HL-60 (cell line): ENCODE measurements at regions not wholly inside any gene's neighbourhood (a gene's known extent, or its start where the extent isn't known, plus 50 kb on each side); places are given as distances from the start of the nearest gene placed in this dataset.

Experiments used
- DNase-seq, 2 experiments: peaks; one replicate each; pipeline ENCODE4 v3.0.0-alpha.2; 2010 to 2020; ENCODE audit warnings: low read depth in 1 of 2, low spot score in 1 of 2
- H3K27ac ChIP-seq: fragments of 250-450 bp; sonication (Bioruptor Pico); replicated peaks from 2 replicates; pipeline ENCODE4 v1.5.1; 2020; ENCODE audit warnings: mild to moderate bottlenecking, moderate library complexity
- H3K27me3 ChIP-seq: fragments of 250-450 bp; sonication (Bioruptor Pico); 2 replicates; pipeline ENCODE4 v1.5.1; 2021; ENCODE audit warnings: mild to moderate bottlenecking, moderate library complexity; ENCODE audit not compliant: insufficient read depth, poor library complexity, severe bottlenecking
- H3K4me3 ChIP-seq: replicated peaks from 2 replicates; pipeline ENCODE4 v1.5.1; 2011; ENCODE audit warnings: mild to moderate bottlenecking, control low read depth, low read length; ENCODE audit not compliant: insufficient read depth
- GABPA ChIP-seq: IDR thresholded peaks from 2 replicates; pipeline ENCODE4 v1.6.1; 2012; ENCODE audit warnings: low read depth
- POLR2AphosphoS5 ChIP-seq: IDR thresholded peaks from 2 replicates; pipeline ENCODE4 v1.6.1; 2012; ENCODE audit warnings: low read depth
- SPI1 ChIP-seq: IDR thresholded peaks from 2 replicates; pipeline ENCODE4 v1.6.1; 2012; ENCODE audit warnings: low read depth, mild to moderate bottlenecking, borderline replicate concordance
- TF ChIP-seq, protein P1 (sequence below): IDR thresholded peaks from one replicate; pipeline ENCODE4 v1.5.1; 2011; ENCODE audit warnings: low read length, control low read depth, inconsistent platforms; ENCODE audit not compliant: insufficient read depth
- TF ChIP-seq, protein P2 (sequence below): IDR thresholded peaks from 2 replicates; pipeline ENCODE4 v1.6.1; 2012; ENCODE audit warnings: low read depth; ENCODE audit not compliant: insufficient replicate concordance

DNA sequence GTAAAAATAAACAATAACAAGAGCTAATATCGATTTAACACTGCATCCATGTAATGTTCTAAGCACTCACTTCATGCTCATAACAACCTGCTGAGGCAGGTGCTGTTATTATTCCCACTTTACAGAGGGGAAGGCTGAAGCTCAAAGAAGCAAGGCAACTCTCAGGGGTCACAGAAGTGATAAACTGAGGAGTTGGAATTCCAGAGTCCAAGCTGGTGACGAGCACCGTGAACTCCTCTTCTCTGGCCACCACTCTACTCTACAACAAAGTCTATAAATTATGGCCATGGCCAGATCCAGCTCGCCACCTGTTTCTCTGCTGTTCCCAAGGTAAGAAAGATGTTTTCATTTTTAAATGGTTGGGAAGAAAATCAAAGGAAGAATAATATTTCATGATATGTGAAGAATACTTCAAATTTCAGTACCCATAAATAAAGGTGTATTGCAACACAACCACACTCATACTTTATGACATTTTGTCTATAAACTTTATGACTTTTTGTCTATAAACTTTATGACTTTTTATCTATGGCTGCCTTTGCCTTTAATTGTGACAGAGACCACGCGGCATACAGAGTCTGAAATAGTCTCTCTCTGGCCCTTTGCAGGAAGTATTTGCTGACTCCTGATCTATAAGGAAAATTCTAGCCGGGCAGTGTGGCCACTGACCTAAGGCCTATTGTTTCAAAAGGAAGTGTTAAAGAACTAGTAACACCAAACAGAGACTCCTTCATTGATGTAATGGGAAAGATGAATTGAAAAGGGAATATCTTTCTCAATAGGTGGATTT, 113.2 kb upstream of the KCNG1 start:
- H3K27me3 ChIP-seq, result peaks cover 3% of the 10 kb centered on the region
- DNase-seq, result no peak
- H3K4me3 ChIP-seq, result no peak overlapping the region
- TF ChIP-seq, protein P1, sequence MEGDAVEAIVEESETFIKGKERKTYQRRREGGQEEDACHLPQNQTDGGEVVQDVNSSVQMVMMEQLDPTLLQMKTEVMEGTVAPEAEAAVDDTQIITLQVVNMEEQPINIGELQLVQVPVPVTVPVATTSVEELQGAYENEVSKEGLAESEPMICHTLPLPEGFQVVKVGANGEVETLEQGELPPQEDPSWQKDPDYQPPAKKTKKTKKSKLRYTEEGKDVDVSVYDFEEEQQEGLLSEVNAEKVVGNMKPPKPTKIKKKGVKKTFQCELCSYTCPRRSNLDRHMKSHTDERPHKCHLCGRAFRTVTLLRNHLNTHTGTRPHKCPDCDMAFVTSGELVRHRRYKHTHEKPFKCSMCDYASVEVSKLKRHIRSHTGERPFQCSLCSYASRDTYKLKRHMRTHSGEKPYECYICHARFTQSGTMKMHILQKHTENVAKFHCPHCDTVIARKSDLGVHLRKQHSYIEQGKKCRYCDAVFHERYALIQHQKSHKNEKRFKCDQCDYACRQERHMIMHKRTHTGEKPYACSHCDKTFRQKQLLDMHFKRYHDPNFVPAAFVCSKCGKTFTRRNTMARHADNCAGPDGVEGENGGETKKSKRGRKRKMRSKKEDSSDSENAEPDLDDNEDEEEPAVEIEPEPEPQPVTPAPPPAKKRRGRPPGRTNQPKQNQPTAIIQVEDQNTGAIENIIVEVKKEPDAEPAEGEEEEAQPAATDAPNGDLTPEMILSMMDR, result no peak
- no peak for TF ChIP-seq GABPA
- no peak for TF ChIP-seq SPI1
- no peak for TF ChIP-seq POLR2AphosphoS5
- TF ChIP-seq, protein P2, sequence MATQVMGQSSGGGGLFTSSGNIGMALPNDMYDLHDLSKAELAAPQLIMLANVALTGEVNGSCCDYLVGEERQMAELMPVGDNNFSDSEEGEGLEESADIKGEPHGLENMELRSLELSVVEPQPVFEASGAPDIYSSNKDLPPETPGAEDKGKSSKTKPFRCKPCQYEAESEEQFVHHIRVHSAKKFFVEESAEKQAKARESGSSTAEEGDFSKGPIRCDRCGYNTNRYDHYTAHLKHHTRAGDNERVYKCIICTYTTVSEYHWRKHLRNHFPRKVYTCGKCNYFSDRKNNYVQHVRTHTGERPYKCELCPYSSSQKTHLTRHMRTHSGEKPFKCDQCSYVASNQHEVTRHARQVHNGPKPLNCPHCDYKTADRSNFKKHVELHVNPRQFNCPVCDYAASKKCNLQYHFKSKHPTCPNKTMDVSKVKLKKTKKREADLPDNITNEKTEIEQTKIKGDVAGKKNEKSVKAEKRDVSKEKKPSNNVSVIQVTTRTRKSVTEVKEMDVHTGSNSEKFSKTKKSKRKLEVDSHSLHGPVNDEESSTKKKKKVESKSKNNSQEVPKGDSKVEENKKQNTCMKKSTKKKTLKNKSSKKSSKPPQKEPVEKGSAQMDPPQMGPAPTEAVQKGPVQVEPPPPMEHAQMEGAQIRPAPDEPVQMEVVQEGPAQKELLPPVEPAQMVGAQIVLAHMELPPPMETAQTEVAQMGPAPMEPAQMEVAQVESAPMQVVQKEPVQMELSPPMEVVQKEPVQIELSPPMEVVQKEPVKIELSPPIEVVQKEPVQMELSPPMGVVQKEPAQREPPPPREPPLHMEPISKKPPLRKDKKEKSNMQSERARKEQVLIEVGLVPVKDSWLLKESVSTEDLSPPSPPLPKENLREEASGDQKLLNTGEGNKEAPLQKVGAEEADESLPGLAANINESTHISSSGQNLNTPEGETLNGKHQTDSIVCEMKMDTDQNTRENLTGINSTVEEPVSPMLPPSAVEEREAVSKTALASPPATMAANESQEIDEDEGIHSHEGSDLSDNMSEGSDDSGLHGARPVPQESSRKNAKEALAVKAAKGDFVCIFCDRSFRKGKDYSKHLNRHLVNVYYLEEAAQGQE, result no peak
- H3K27ac ChIP-seq, result no peak overlapping the region

DNA sequence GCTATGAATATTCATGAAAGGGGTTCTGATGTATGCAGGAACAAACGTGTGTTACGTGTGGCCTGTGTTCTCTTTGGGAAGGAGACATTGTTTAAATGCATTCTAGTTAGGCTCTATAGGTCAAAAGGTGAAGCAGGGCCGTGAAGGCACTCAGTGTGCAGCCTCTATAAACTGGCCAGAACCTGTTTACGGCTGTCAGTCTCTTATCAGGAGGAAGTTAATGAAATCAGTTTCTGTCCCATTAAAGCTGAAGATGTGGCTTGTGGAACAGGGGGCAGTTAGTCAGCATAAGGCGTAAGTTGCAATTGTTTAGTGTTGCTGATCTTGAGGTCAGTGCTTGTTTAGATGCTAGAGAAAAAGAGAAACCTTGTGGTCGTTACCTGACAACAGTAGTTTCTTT, 111.5 kb upstream of the KCNG1 start:
- H3K27ac ChIP-seq, result no peak overlapping the region
- H3K27me3 ChIP-seq, result peaks cover 3% of the 10 kb centered on the region
- H3K4me3 ChIP-seq, result no peak overlapping the region
- TF ChIP-seq SPI1, result no peak
- no peak for DNase-seq

DNA sequence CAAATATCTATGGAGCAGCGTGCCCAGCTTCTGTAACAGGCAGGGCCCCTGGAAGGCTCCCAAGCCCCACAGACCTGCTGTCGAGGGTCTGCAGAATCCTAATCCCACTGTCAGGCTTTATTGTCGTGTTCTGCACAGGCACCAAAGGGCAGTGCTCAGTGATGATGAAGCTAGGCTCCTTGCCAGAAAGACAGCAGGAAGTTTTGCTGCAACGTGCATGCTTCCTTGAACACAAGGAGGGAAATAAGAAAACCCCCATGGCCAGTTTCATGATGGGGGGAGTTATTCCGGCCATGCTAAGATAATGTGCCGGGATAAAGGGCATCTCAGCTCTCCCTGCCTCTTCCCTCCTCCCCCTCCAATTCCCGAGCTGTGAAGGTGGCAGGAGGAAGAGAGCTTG, 109.4 kb upstream of the KCNG1 start:
- TF ChIP-seq POLR2AphosphoS5 (no peak), SPI1 (no peak), GABPA (no peak)
- TF ChIP-seq, protein P1, result no peak
- TF ChIP-seq, protein P2, result no peak
- peaks cover 3% of the 10 kb centered on the region for H3K27me3 ChIP-seq
- no peak overlapping the region for H3K27ac ChIP-seq
- no peak overlapping the region for H3K4me3 ChIP-seq
- no peak for DNase-seq

DNA sequence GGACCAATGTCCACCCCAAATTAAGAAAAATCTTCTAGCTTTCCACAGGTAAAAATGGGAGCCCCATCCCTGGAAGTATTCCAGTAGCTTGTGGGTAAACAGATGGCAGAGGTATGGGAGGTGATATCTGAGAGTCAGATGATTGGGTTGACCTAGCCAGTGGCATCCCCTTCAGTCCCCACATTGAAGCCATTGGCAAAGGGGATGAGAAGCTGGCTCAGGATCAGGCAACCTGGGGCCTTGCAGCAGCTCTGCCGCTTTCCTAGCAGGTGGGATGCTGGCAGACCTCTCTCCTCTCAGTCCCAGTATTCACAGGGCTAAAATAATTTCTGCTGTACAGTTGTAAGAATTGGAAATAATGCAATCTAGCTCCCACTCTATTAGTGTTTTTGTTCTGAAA, 108.9 kb upstream of the KCNG1 start:
- DNase-seq, result no peak
- H3K27me3 ChIP-seq, result peaks cover 3% of the 10 kb centered on the region
- TF ChIP-seq, protein P2, result no peak
- TF ChIP-seq, protein P1, result no peak
- TF ChIP-seq POLR2AphosphoS5 (no peak), SPI1 (no peak), GABPA (no peak)
- no peak overlapping the region for H3K27ac ChIP-seq
- H3K4me3 ChIP-seq, result no peak overlapping the region
